ENCODE measurements at regions not wholly inside any gene's neighbourhood (a gene's known extent, or its start where the extent isn't known, plus 50 kb on each side); places are given as distances from the start of the nearest gene placed in this dataset.

DNA sequence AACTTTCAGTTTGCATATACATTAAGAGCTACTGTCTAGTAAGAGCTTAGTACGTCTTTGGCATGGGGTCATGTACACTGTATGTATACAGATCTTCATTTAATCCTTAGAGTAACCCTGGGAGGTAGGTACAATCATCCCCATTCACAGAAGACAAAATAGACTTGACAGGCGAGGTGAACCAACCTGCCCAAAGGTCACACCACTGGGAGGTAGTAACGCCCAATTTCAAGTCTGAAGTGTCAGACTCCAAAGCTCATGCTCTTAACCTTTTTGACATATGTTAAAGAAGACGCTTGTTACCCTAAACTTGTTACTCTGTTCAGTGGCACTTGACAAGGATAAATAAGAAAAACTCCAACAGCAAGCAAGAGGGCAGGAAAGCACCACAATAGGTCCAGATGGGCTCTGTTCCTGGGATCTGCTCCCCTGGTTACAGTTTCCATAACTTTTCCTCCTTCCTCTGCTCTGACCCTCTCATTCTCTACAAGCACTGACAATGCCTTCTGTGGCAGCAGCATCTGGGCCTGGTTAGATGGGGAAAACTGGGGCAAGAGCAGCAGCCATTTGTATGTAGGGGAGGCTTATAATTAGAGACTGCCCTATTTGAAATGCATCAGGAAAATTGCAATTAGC, 64.7 kb upstream of the SERTAD2 start:
- TF ChIP-seq CTCF (IDR thresholded peaks at IDR 0.05; ENCODE audit: low read length, missing control alignments): no peak

GRCh38 chr2:64720535-64721319, 67.0 kb upstream of the SERTAD2 start:
- no peak overlapping the region for H3K4me3 ChIP-seq (replicated peaks; ENCODE audit: low read depth, low read length)
- no peak for DNase-seq (ENCODE audit: low read depth)
- TF ChIP-seq CTCF (IDR thresholded peaks at IDR 0.05; ENCODE audit: low read length, missing control alignments): no peak

More for the DNA sequence above, 64.7 kb upstream of the SERTAD2 start:
- no peak for DNase-seq (ENCODE audit: low read depth)
- H3K4me3 ChIP-seq (replicated peaks; ENCODE audit: low read depth, low read length): no peak overlapping the region

DNA sequence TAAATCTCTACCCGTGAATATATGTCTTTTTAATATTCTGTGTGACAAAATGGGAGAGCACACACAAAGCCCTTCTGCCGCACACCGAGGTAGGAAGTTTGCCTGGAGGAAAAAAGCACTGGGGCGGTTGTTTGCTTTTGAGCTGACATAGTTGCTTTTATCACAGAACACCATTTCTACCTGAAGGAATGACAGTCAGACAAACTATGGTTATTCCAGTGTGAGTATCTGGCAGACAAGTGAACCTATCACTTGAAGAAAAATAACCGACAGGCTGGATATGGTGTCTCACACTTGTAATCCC, 67.6 kb upstream of the SERTAD2 start:
- DNase-seq (ENCODE audit: low read depth): no peak
- TF ChIP-seq CTCF (IDR thresholded peaks at IDR 0.05; ENCODE audit: low read length, missing control alignments): no peak
- H3K4me3 ChIP-seq (replicated peaks; ENCODE audit: low read depth, low read length): no peak overlapping the region

GRCh38 chr2:64722291-64723044, 68.8 kb upstream of the SERTAD2 start:
- TF ChIP-seq CTCF (IDR thresholded peaks at IDR 0.05; ENCODE audit: low read length, missing control alignments): no peak
- no peak overlapping the region for H3K4me3 ChIP-seq (replicated peaks; ENCODE audit: low read depth, low read length)
- no peak for DNase-seq (ENCODE audit: low read depth)

DNA sequence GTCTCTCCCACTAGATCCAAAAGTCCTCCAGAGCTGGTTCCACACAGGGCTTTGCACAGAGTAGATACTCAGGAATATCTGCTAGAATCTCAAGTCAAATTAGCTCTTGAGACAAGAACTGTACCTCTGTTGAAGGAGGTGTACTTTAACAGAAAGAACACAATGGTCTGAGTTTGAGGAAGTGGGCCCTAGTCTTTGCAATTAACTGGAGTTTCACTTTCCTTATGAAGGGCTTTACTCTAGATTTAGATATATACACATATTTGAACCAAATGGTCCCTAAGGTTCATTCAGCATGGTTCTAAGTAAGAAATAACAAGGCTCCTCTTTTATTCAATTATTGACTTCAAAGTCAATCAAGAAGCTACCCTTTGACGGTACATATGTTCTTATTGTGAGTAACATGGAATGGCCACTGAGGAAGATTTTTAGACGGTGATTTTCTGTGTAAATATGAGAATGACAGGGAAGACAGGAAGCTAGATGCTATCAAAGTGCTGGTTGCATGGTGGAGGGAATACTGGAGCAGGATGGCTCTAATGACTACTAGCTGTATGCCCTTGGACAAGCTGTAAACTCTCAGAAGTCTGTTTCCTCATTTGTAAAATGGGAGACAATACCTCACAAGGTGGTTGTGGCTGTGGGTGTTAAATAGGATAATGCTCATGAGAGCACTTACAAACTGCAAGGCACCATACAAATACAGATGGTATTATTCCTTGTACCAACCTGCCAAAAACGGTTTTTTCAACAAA, 73.5 kb upstream of the SERTAD2 start:
- no peak overlapping the region for H3K4me3 ChIP-seq (replicated peaks; ENCODE audit: low read depth, low read length)
- no peak for DNase-seq (ENCODE audit: low read depth)
- no peak for TF ChIP-seq CTCF (IDR thresholded peaks at IDR 0.05; ENCODE audit: low read length, missing control alignments)

- TF ChIP-seq CTCF (IDR thresholded peaks at IDR 0.05; ENCODE audit: low read length, missing control alignments): no peak
- DNase-seq (ENCODE audit: low read depth): no peak
- H3K4me3 ChIP-seq (replicated peaks; ENCODE audit: low read depth, low read length): no peak overlapping the region
Measured at GRCh38 chr2:64727843-64728463, 74.2 kb upstream of the SERTAD2 start.

Measured in fibroblast of pulmonary artery (primary cell).